GM12891 (cell line): ENCODE measurements at regions not wholly inside any gene's neighbourhood (a gene's known extent, or its start where the extent isn't known, plus 50 kb on each side); places are given as distances from the start of the nearest gene placed in this dataset.

Experiments
- PAX5 ChIP-seq: IDR thresholded peaks from 2 replicates; pipeline ENCODE4 v1.6.1; 2011; ENCODE audit warnings: low read length, moderate library complexity, mild to moderate bottlenecking; ENCODE audit not compliant: insufficient read depth, severe bottlenecking
- POLR2A ChIP-seq: IDR thresholded peaks from 2 replicates; pipeline ENCODE4 v1.6.1; 2011; ENCODE audit warnings: low read depth, low read length, control low read depth
- POLR2AphosphoS5 ChIP-seq: IDR thresholded peaks from 2 replicates; pipeline ENCODE4 v1.6.1; 2011; ENCODE audit warnings: low read depth, low read length, control low read depth
- SPI1 ChIP-seq: IDR thresholded peaks from 2 replicates; pipeline ENCODE4 v1.6.1; 2011; ENCODE audit warnings: low read depth, low read length, control low read depth
- TAF1 ChIP-seq: IDR thresholded peaks from 2 replicates; pipeline ENCODE4 v1.6.1; 2011; ENCODE audit warnings: low read depth, low read length, control low read depth

- TF ChIP-seq POLR2A (no peak), TAF1 (no peak), SPI1 (no peak), POLR2AphosphoS5 (no peak), PAX5 (no peak)
Observed at GRCh38 chr10:131363416-131363815, 51.9 kb upstream of the TCERG1L start.
